ENCODE measurements at regions not wholly inside any gene's neighbourhood (a gene's known extent, or its start where the extent isn't known, plus 50 kb on each side); places are given as distances from the start of the nearest gene placed in this dataset.

GRCh38 chr2:14907014-14907612 lies 274.6 kb downstream of the LRATD1 start:
- Histone ChIP-seq H3K4me1 (ENCODE audit: control insufficient read depth in 1 of 2, insufficient read depth in 2 of 2, low read length in 2 of 2) (no peaks in the 10 kb centered on the region), H3K9ac (ENCODE audit: low read length) (no peak overlapping the region), H3K36me3 (ENCODE audit: control insufficient read depth in 1 of 2, insufficient read depth in 2 of 2, low read length in 2 of 2) (no peaks in the 10 kb centered on the region), H3K27me3 (ENCODE audit: insufficient read depth, low read length) (no peaks in the 10 kb centered on the region), H3K9me2 (ENCODE audit: insufficient read depth) (no peaks in the 10 kb centered on the region), H3K27ac (ENCODE audit: low read depth, low read length) (no peak overlapping the region), H3K9me3 (ENCODE audit: control insufficient read depth in 1 of 2, insufficient read depth in 1 of 2, low read depth in 1 of 2, low read length in 2 of 2) (no peaks in the 10 kb centered on the region), H2AFZ (ENCODE audit: low read depth, low read length, poor library complexity, severe bottlenecking) (no peak overlapping the region), H4K20me1 (ENCODE audit: insufficient read depth) (no peaks in the 10 kb centered on the region), H3K4me3 (replicated peaks in 1 of 2; ENCODE audit: low read depth in 1 of 2, low read length in 2 of 2) (no peak overlapping the region), H3K4me2 (ENCODE audit: low read length) (no peak overlapping the region), H3K79me2 (ENCODE audit: insufficient read depth, low read length) (no peaks in the 10 kb centered on the region)
- TF ChIP-seq POLR2A (IDR thresholded peaks at IDR 0.05; ENCODE audit: borderline replicate concordance, extremely low read depth, insufficient read depth, insufficient read length) (no peak), FOSL1 (IDR thresholded peaks at IDR 0.05; ENCODE audit: low read depth) (no peak), ZNF274 (IDR thresholded peaks at IDR 0.05; ENCODE audit: low read depth, low read length) (no peak), POLR2AphosphoS5 (IDR thresholded peaks at IDR 0.05; ENCODE audit: low read depth, low read length) (no peak), EGR1 (IDR thresholded peaks at IDR 0.05; ENCODE audit: low read depth) (no peak), CTCF (IDR thresholded peaks at IDR 0.05 in 2 of 3, conservative IDR thresholded peaks at IDR 0.05 in 1 of 3; ENCODE audit: borderline replicate concordance in 1 of 3, insufficient read depth in 1 of 3, low read depth in 2 of 3, low read length in 2 of 3) (peak in 2 of 3 experiments; percentile 26 to 28; a peak in 4 of 6 replicates), EZH2 (IDR thresholded peaks at IDR 0.05) (no peak)
- intact Hi-C loops (cut with micrococcal nuclease): no loop called here
- ATAC-seq: no peak
- ChIA-PET CTCF (no interaction called here), RAD21 (ENCODE audit: low non-redundant PET in 1 of 2, low total read pairs in 2 of 2, uncharacterized antibody in 2 of 2, unreplicated experiment in 2 of 2) (no interaction called here), POLR2A (no interaction called here)
- BruUV-seq (replicated peaks): no TSS peak
- DNase-seq (ENCODE audit: low read depth, low spot score): no peak

- H4K20me1 ChIP-seq (ENCODE audit: insufficient read depth): no peaks in the 10 kb centered on the region
- POLR2A ChIA-PET: no interaction called here
- intact Hi-C loops (cut with micrococcal nuclease): no loop called here
- H3K79me2 ChIP-seq (ENCODE audit: insufficient read depth, low read length): no peaks in the 10 kb centered on the region
- RAD21 ChIA-PET (ENCODE audit: low non-redundant PET in 1 of 2, low total read pairs in 2 of 2, uncharacterized antibody in 2 of 2, unreplicated experiment in 2 of 2): no interaction called here
- H3K9ac ChIP-seq (ENCODE audit: low read length): no peak overlapping the region
- H3K4me3 ChIP-seq (replicated peaks in 1 of 2; ENCODE audit: low read depth in 1 of 2, low read length in 2 of 2): no peak overlapping the region
- no peak for ATAC-seq
- no peak overlapping the region for H3K27ac ChIP-seq (ENCODE audit: low read depth, low read length)
- H2AFZ ChIP-seq (ENCODE audit: low read depth, low read length, poor library complexity, severe bottlenecking): no peak overlapping the region
- DNase-seq (ENCODE audit: low read depth, low spot score): no peak
- H3K4me2 ChIP-seq (ENCODE audit: low read length): no peak overlapping the region
- CTCF ChIA-PET: no interaction called here
- H3K4me1 ChIP-seq (ENCODE audit: control insufficient read depth in 1 of 2, insufficient read depth in 2 of 2, low read length in 2 of 2): no peaks in the 10 kb centered on the region
- no peaks in the 10 kb centered on the region for H3K9me3 ChIP-seq (ENCODE audit: control insufficient read depth in 1 of 2, insufficient read depth in 1 of 2, low read depth in 1 of 2, low read length in 2 of 2)
- no peaks in the 10 kb centered on the region for H3K9me2 ChIP-seq (ENCODE audit: insufficient read depth)
- H3K36me3 ChIP-seq (ENCODE audit: control insufficient read depth in 1 of 2, insufficient read depth in 2 of 2, low read length in 2 of 2): no peaks in the 10 kb centered on the region
- H3K27me3 ChIP-seq (ENCODE audit: insufficient read depth, low read length): no peaks in the 10 kb centered on the region
- no TSS peak for BruUV-seq (replicated peaks)
- TF ChIP-seq CTCF (IDR thresholded peaks at IDR 0.05 in 2 of 3, conservative IDR thresholded peaks at IDR 0.05 in 1 of 3; ENCODE audit: borderline replicate concordance in 1 of 3, insufficient read depth in 1 of 3, low read depth in 2 of 3, low read length in 2 of 3) (no peak), POLR2AphosphoS5 (IDR thresholded peaks at IDR 0.05; ENCODE audit: low read depth, low read length) (no peak), SIN3A (IDR thresholded peaks at IDR 0.05; ENCODE audit: low read depth) (no peak), SRF (IDR thresholded peaks at IDR 0.05; ENCODE audit: low read depth) (no peak), ZFX (IDR thresholded peaks at IDR 0.05) (no peak), YY1 (IDR thresholded peaks at IDR 0.05; ENCODE audit: extremely low read depth, insufficient replicate concordance, low read depth, low read length) (no peak), REST (IDR thresholded peaks at IDR 0.05; ENCODE audit: low read depth) (no peak), FOSL1 (IDR thresholded peaks at IDR 0.05; ENCODE audit: low read depth) (no peak)
Observed at GRCh38 chr2:14909795-14910194, 277.3 kb downstream of the LRATD1 start.
